Naive B cell (primary cell): ENCODE measurements at regions not wholly inside any gene's neighbourhood (a gene's known extent, or its start where the extent isn't known, plus 50 kb on each side); places are given as distances from the start of the nearest gene placed in this dataset.
A peak's percentile ranks its signal among the peaks of the same experiment; 100 is the strongest.

Source experiments
- ATAC-seq, 2 donors: fragments of 150-1000 bp; cut with Tn5 transposase; 2 replicates each; pipeline ENCODE4 v1.10.0; 2021; ENCODE audit warnings: low read depth in 2 of 2, mild to moderate bottlenecking in 2 of 2, moderate library complexity in 2 of 2
- DNase-seq: peaks from one replicate; pipeline ENCODE4 v3.0.0; 2022
- H3K27ac Mint-ChIP-seq, 6 donors: one replicate each; pipeline ENCODE4 v1.8.0; 2020 to 2022; ENCODE audit warnings: mild to moderate bottlenecking in 6 of 6, mixed read lengths in 6 of 6, moderate library complexity in 5 of 6, inconsistent platforms in 2 of 6
- H3K27me3 Mint-ChIP-seq, 3 donors: one replicate each; pipeline ENCODE4 v1.8.0; 2021 to 2022; ENCODE audit warnings: mixed read lengths in 3 of 3, mild to moderate bottlenecking in 1 of 3
- H3K36me3 Mint-ChIP-seq, 2 donors: one replicate each; pipeline ENCODE4 v1.8.0; 2020 to 2022; ENCODE audit warnings: mixed read lengths in 2 of 2, inconsistent platforms in 1 of 2, mild to moderate bottlenecking in 1 of 2
- H3K4me1 Mint-ChIP-seq, 3 donors: one replicate each; pipeline ENCODE4 v1.8.0; 2020 to 2022; ENCODE audit warnings: mixed read lengths in 3 of 3, inconsistent platforms in 1 of 3, mild to moderate bottlenecking in 1 of 3, moderate library complexity in 1 of 3
- H3K4me3 Mint-ChIP-seq, 8 donors: one replicate each; pipeline ENCODE4 v1.8.0; 2020 to 2022; ENCODE audit warnings: mild to moderate bottlenecking in 8 of 8, mixed read lengths in 8 of 8, moderate library complexity in 8 of 8, inconsistent platforms in 2 of 8
- H3K9me3 Mint-ChIP-seq, 7 donors: one replicate each; pipeline ENCODE4 v1.8.0; 2020 to 2022; ENCODE audit warnings: mixed read lengths in 7 of 7, mild to moderate bottlenecking in 5 of 7, inconsistent platforms in 2 of 7, moderate library complexity in 1 of 7

GRCh38 chr17:79385962-79386563, 224.8 kb downstream of the RBFOX3 start:
- H3K27ac Mint-ChIP-seq, result peak overlapping the region in 2 of 6 donors; percentile 16 to 24
- no peaks in the 10 kb centered on the region for H3K4me1 Mint-ChIP-seq
- no peak for DNase-seq
- H3K27me3 Mint-ChIP-seq, result peaks cover 7 to 25% (median 24%) of the 10 kb centered on the region in 3 donors
- peak overlapping the region in 1 of 8 donors; percentile 40 for H3K4me3 Mint-ChIP-seq
- H3K36me3 Mint-ChIP-seq, result no peaks in the 10 kb centered on the region
- H3K9me3 Mint-ChIP-seq, result peaks cover 0 to 4% (median 0%) of the 10 kb centered on the region in 7 donors
- ATAC-seq, result no peak

GRCh38 chr17:79382313-79382712, 228.5 kb downstream of the RBFOX3 start:
- no peak overlapping the region for H3K4me3 Mint-ChIP-seq
- peaks cover 0 to 4% (median 0%) of the 10 kb centered on the region in 7 donors for H3K9me3 Mint-ChIP-seq
- DNase-seq (no peak), ATAC-seq (no peak)
- no peak overlapping the region for H3K27ac Mint-ChIP-seq
- H3K4me1 Mint-ChIP-seq, result no peaks in the 10 kb centered on the region
- H3K36me3 Mint-ChIP-seq, result no peaks in the 10 kb centered on the region
- H3K27me3 Mint-ChIP-seq, result peaks cover 6 to 26% (median 20%) of the 10 kb centered on the region in 3 donors

GRCh38 chr17:79379700-79380445, 231.0 kb downstream of the RBFOX3 start:
- no peaks in the 10 kb centered on the region for H3K4me1 Mint-ChIP-seq
- no peaks in the 10 kb centered on the region for H3K9me3 Mint-ChIP-seq
- no peaks in the 10 kb centered on the region for H3K36me3 Mint-ChIP-seq
- H3K27ac Mint-ChIP-seq, result peak overlapping the region in 2 of 6 donors; percentile 14 to 54
- ATAC-seq, result no peak
- DNase-seq, result no peak
- H3K4me3 Mint-ChIP-seq, result no peak overlapping the region
- peaks cover 9 to 44% (median 40%) of the 10 kb centered on the region in 3 donors for H3K27me3 Mint-ChIP-seq

DNA sequence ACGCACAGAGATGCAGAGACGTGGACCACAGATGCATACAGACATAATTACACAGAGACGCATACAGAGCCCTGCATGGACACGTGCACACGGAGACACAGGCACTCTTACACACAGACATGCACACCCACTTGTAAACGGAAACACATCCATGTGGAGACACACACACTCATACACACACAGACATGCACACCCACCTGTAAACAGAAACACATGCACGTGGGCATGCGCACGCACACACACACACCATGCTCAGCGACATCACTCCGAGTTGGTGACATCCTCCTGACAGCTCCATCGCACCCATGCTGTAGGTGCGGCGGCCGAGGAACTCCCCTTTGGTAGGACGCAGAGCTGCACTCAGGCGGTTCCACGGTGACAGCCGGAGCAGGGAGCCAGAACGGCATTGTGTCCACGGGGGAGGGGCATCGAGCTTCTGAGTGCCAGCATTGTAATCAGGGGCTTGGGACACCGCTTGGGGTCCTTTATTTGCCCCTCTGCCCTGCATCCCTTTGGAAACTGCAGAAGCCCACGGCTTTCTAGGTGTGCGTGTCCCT, 233.5 kb downstream of the RBFOX3 start:
- DNase-seq (no peak), ATAC-seq (no peak)
- H3K27ac Mint-ChIP-seq, result no peak overlapping the region
- H3K9me3 Mint-ChIP-seq, result no peaks in the 10 kb centered on the region
- H3K4me3 Mint-ChIP-seq, result no peak overlapping the region
- no peaks in the 10 kb centered on the region for H3K4me1 Mint-ChIP-seq
- H3K27me3 Mint-ChIP-seq, result peaks cover 14 to 59% (median 56%) of the 10 kb centered on the region in 3 donors
- H3K36me3 Mint-ChIP-seq, result no peaks in the 10 kb centered on the region

GRCh38 chr17:79374807-79375206, 236.0 kb downstream of the RBFOX3 start:
- H3K9me3 Mint-ChIP-seq, result peaks cover 0 to 5% (median 0%) of the 10 kb centered on the region in 7 donors
- H3K4me1 Mint-ChIP-seq, result peaks cover 2 to 5% (median 4%) of the 10 kb centered on the region in 3 donors
- peaks cover 20 to 60% (median 58%) of the 10 kb centered on the region in 3 donors for H3K27me3 Mint-ChIP-seq
- peak overlapping the region in 2 of 6 donors; percentile 35 to 42 for H3K27ac Mint-ChIP-seq
- H3K4me3 Mint-ChIP-seq, result no peak overlapping the region
- no peaks in the 10 kb centered on the region for H3K36me3 Mint-ChIP-seq
- ATAC-seq (no peak), DNase-seq (no peak)

DNA sequence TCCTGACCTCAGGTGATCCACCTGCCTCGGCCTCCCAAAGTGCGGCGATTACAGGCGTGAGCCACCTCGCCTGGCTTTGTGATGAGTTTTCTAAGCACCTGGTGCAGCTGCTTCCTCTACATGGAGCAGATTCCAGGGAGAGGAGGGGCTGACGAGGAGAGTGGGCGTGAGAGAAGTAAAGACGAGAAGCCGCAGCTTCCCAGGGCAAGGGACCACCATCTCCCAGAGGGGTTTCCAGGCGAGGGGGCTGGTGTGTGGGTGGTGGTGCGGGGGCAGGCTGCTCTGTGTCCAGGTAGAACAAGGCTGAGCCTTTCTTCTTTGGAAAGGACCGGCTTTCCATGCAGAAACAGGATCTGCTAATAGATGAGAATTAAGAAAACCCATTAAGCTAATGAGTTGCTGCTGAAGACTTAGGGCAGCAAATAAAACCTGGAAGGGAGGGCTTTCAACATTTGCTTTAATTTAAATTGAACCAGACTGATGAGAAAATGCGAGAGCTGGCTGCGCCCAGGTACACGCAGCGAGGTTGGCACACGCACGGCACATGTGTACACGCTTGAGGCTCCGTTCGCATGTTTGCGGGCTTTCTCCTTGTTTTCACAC, 236.7 kb downstream of the RBFOX3 start:
- no peak for ATAC-seq
- Mint-ChIP-seq H3K27me3 (peaks cover 20 to 60% (median 52%) of the 10 kb centered on the region in 3 donors), H3K4me1 (peaks cover 2 to 5% (median 4%) of the 10 kb centered on the region in 3 donors), H3K4me3 (no peak overlapping the region), H3K9me3 (peaks cover 0 to 5% (median 0%) of the 10 kb centered on the region in 7 donors), H3K36me3 (no peaks in the 10 kb centered on the region), H3K27ac (no peak overlapping the region)
- DNase-seq, result no peak

GRCh38 chr17:79372470-79373238, 238.2 kb downstream of the RBFOX3 start:
- Mint-ChIP-seq H3K4me3 (peak overlapping the region in 1 of 8 donors; percentile 47), H3K36me3 (no peaks in the 10 kb centered on the region), H3K27ac (no peak overlapping the region), H3K27me3 (peaks cover 14 to 56% (median 45%) of the 10 kb centered on the region in 3 donors), H3K4me1 (peaks cover 2 to 5% (median 4%) of the 10 kb centered on the region in 3 donors), H3K9me3 (peaks cover 0 to 5% (median 0%) of the 10 kb centered on the region in 7 donors)
- ATAC-seq (no peak), DNase-seq (no peak)

- H3K9me3 Mint-ChIP-seq, result peaks cover 0 to 5% (median 0%) of the 10 kb centered on the region in 7 donors
- no peak for DNase-seq
- H3K4me3 Mint-ChIP-seq, result no peak overlapping the region
- H3K36me3 Mint-ChIP-seq, result no peaks in the 10 kb centered on the region
- no peak overlapping the region for H3K27ac Mint-ChIP-seq
- H3K4me1 Mint-ChIP-seq, result peaks cover 2 to 5% (median 4%) of the 10 kb centered on the region in 3 donors
- ATAC-seq, result no peak
- H3K27me3 Mint-ChIP-seq, result peaks cover 14 to 58% (median 47%) of the 10 kb centered on the region in 3 donors
Measured at GRCh38 chr17:79371984-79372383, 238.9 kb downstream of the RBFOX3 start.

GRCh38 chr17:79370594-79370993, 240.3 kb downstream of the RBFOX3 start:
- ATAC-seq (no peak), DNase-seq (no peak)
- no peak overlapping the region for H3K27ac Mint-ChIP-seq
- peaks cover 0 to 5% (median 0%) of the 10 kb centered on the region in 7 donors for H3K9me3 Mint-ChIP-seq
- H3K27me3 Mint-ChIP-seq, result peaks cover 22 to 49% (median 48%) of the 10 kb centered on the region in 3 donors
- no peaks in the 10 kb centered on the region for H3K36me3 Mint-ChIP-seq
- H3K4me1 Mint-ChIP-seq, result peaks cover 2 to 5% (median 4%) of the 10 kb centered on the region in 3 donors
- no peak overlapping the region for H3K4me3 Mint-ChIP-seq

- Mint-ChIP-seq H3K27me3 (peaks cover 25 to 49% (median 48%) of the 10 kb centered on the region in 3 donors), H3K27ac (no peak overlapping the region)
- ATAC-seq, result no peak
Measured at GRCh38 chr17:79370126-79370525, 240.7 kb downstream of the RBFOX3 start.

GRCh38 chr17:79369532-79369931, 241.3 kb downstream of the RBFOX3 start:
- H3K4me3 Mint-ChIP-seq, result no peak overlapping the region
- no peaks in the 10 kb centered on the region for H3K36me3 Mint-ChIP-seq
- no peak overlapping the region for H3K27ac Mint-ChIP-seq
- peaks cover 0 to 5% (median 0%) of the 10 kb centered on the region in 7 donors for H3K9me3 Mint-ChIP-seq
- ATAC-seq (no peak), DNase-seq (no peak)
- H3K4me1 Mint-ChIP-seq, result peaks cover 2 to 5% (median 4%) of the 10 kb centered on the region in 3 donors
- H3K27me3 Mint-ChIP-seq, result peaks cover 21 to 49% (median 47%) of the 10 kb centered on the region in 3 donors

More at GRCh38 chr17:79370126-79370525, 240.7 kb downstream of the RBFOX3 start:
- Mint-ChIP-seq H3K4me3 (no peak overlapping the region), H3K4me1 (peaks cover 2 to 5% (median 4%) of the 10 kb centered on the region in 3 donors), H3K36me3 (no peaks in the 10 kb centered on the region), H3K9me3 (peaks cover 0 to 5% (median 0%) of the 10 kb centered on the region in 7 donors)
- DNase-seq, result no peak

- Mint-ChIP-seq H3K4me1 (peaks cover 2 to 5% (median 4%) of the 10 kb centered on the region in 3 donors), H3K4me3 (no peak overlapping the region), H3K9me3 (peaks cover 0 to 5% (median 0%) of the 10 kb centered on the region in 7 donors)
Measured at GRCh38 chr17:79369001-79369400, 241.8 kb downstream of the RBFOX3 start.

More at GRCh38 chr17:79369001-79369400, 241.8 kb downstream of the RBFOX3 start:
- ATAC-seq, result no peak
- DNase-seq, result no peak
- Mint-ChIP-seq H3K36me3 (no peaks in the 10 kb centered on the region), H3K27ac (no peak overlapping the region), H3K27me3 (peaks cover 21 to 52% (median 51%) of the 10 kb centered on the region in 3 donors)
